ENCODE measurements at regions not wholly inside any gene's neighbourhood (a gene's known extent, or its start where the extent isn't known, plus 50 kb on each side); places are given as distances from the start of the nearest gene placed in this dataset.

DNA sequence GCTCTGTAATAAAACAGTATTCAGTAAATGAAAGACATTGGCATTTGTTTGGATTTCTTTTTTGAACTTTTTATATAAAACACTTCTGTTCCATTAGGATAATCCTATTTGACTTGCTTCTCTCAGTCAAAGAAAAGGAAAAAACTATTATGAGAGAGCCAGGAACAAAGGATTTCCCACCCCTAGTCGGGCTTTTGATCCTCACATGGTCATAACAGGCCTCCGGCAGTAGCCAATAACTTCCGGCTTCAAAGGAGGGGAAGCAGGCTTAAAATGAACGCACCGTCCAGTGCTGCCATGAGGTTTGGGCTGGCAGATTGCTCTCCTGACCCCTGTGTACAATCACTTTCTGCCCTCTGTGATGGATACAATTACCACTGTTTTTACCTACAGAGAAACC, 209.3 kb downstream of the ZNF608 start:
- 84% methylated on average over 5 of the region's 5 CpGs for WGBS (ENCODE audit: low lambda C conversion rate)
- Histone ChIP-seq H3K9me2 (no peaks in the 10 kb centered on the region), H3K4me1 (ENCODE audit: control insufficient read depth in 1 of 2, insufficient read depth in 2 of 2, low read depth in 1 of 2, low read length in 1 of 2) (peaks cover 0 to 4% of the 10 kb centered on the region in 2 experiments; a peak in 1 of 4 replicates), H3K4me3 (ENCODE audit: low read depth in 2 of 2, low read length in 1 of 2) (no peak overlapping the region), H2AFZ (ENCODE audit: low read depth) (no peak overlapping the region), H4K20me1 (ENCODE audit: insufficient read depth) (no peaks in the 10 kb centered on the region), H3K9ac (no peak overlapping the region), H3K27ac (ENCODE audit: low read depth in 2 of 2, low read length in 1 of 2) (no peak overlapping the region), H3K9me3 (no peaks in the 10 kb centered on the region), H3F3A (replicated peaks; ENCODE audit: insufficient read depth) (no peaks in the 10 kb centered on the region), H3K4me2 (no peak overlapping the region), H3K79me2 (ENCODE audit: insufficient read depth) (no peaks in the 10 kb centered on the region), H3K27me3 (ENCODE audit: insufficient read depth) (no peaks in the 10 kb centered on the region), H3K36me3 (replicated peaks in 1 of 2; ENCODE audit: control insufficient read depth in 1 of 2, insufficient read depth in 2 of 2, low read length in 1 of 2) (no peaks in the 10 kb centered on the region)
- no peak for DNase-seq
- ChIA-PET CTCF (no interaction called here), POLR2A (no interaction called here)
- TF ChIP-seq EP300 (IDR thresholded peaks at IDR 0.05; ENCODE audit: borderline replicate concordance in 1 of 2, low read depth in 1 of 2, low read length in 1 of 2) (no peak), RCOR1 (IDR thresholded peaks at IDR 0.05; ENCODE audit: low read length) (no peak), FOXJ3 (CRISPR knock-in tag; IDR thresholded peaks at IDR 0.05) (no peak), RFX5 (IDR thresholded peaks at IDR 0.05; ENCODE audit: low read length) (no peak), FOXM1 (IDR thresholded peaks at IDR 0.05; ENCODE audit: low read depth) (no peak), NFIC (IDR thresholded peaks at IDR 0.05; ENCODE audit: borderline replicate concordance) (no peak)
- TF ChIP-seq, protein P1, sequence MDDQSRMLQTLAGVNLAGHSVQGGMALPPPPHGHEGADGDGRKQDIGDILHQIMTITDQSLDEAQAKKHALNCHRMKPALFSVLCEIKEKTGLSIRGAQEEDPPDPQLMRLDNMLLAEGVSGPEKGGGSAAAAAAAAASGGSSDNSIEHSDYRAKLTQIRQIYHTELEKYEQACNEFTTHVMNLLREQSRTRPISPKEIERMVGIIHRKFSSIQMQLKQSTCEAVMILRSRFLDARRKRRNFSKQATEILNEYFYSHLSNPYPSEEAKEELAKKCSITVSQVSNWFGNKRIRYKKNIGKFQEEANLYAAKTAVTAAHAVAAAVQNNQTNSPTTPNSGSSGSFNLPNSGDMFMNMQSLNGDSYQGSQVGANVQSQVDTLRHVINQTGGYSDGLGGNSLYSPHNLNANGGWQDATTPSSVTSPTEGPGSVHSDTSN (IDR thresholded peaks at IDR 0.05), result no peak

DNA sequence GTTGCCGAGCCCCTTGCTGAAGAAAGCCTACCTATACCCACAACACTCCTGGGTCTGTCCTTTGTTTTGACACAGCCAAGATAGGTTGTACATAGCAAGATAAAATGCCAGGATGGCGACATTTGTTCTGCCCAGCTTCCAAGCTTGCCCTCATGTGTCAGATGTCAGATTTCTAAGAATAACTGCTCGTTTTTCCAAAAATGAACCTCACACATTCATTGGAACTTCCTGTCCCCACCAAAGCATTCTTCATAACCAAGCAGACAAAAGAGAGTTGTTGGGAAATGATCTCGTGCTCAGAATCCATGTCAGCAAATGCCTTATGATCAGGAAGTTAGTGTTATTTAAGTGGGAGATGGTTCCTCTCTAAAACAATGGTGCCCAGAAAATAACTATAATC, 210.1 kb downstream of the ZNF608 start:
- CTCF ChIA-PET, result interaction anchor here (0.9 kb wide), 1 partner anchor 14 kb away, joined by 3 read pairs; no protein-coding TSS in a partner anchor
- POLR2A ChIA-PET, result no interaction called here
- H3K27me3 ChIP-seq (ENCODE audit: insufficient read depth), result no peaks in the 10 kb centered on the region
- no peaks in the 10 kb centered on the region for H3K9me2 ChIP-seq
- WGBS (ENCODE audit: low lambda C conversion rate), result 53% methylated on average over 4 of the region's 4 CpGs
- no peak overlapping the region for H3K4me3 ChIP-seq (ENCODE audit: low read depth in 2 of 2, low read length in 1 of 2)
- no peak overlapping the region for H2AFZ ChIP-seq (ENCODE audit: low read depth)
- H3K79me2 ChIP-seq (ENCODE audit: insufficient read depth), result no peaks in the 10 kb centered on the region
- H3K9me3 ChIP-seq, result no peaks in the 10 kb centered on the region
- no peaks in the 10 kb centered on the region for H3F3A ChIP-seq (replicated peaks; ENCODE audit: insufficient read depth)
- no peaks in the 10 kb centered on the region for H4K20me1 ChIP-seq (ENCODE audit: insufficient read depth)
- H3K9ac ChIP-seq, result no peak overlapping the region
- H3K4me2 ChIP-seq, result no peak overlapping the region
- no peak for TF ChIP-seq FOXM1 (IDR thresholded peaks at IDR 0.05; ENCODE audit: low read depth)
- TF ChIP-seq TEAD4 (IDR thresholded peaks at IDR 0.05; ENCODE audit: borderline replicate concordance, insufficient read depth), result no peak
- TF ChIP-seq YY1 (IDR thresholded peaks at IDR 0.05; ENCODE audit: low read depth), result no peak
- TF ChIP-seq RXRA (IDR thresholded peaks at IDR 0.05; ENCODE audit: borderline replicate concordance, low read depth), result no peak
- TF ChIP-seq MXI1 (IDR thresholded peaks at IDR 0.05; ENCODE audit: low read depth, low read length), result no peak
- no peak for TF ChIP-seq EZH2phosphoT487 (IDR thresholded peaks at IDR 0.05; ENCODE audit: borderline replicate concordance, low read depth)
- no peak for TF ChIP-seq JUND (IDR thresholded peaks at IDR 0.05)
- no peak for TF ChIP-seq NFIC (IDR thresholded peaks at IDR 0.05; ENCODE audit: borderline replicate concordance)
- no peak for TF ChIP-seq SMC3 (IDR thresholded peaks at IDR 0.05; ENCODE audit: low read depth, low read length)
- no peak for TF ChIP-seq FOXJ3 (CRISPR knock-in tag; IDR thresholded peaks at IDR 0.05)
- no peak for TF ChIP-seq FOSL2 (IDR thresholded peaks at IDR 0.05; ENCODE audit: borderline replicate concordance, low read depth)
- no peak for TF ChIP-seq MEF2A (IDR thresholded peaks at IDR 0.05; ENCODE audit: borderline replicate concordance, low read depth)
- TF ChIP-seq TCF12 (IDR thresholded peaks at IDR 0.05), result no peak
- TF ChIP-seq EP300 (IDR thresholded peaks at IDR 0.05; ENCODE audit: borderline replicate concordance in 1 of 2, low read depth in 1 of 2, low read length in 1 of 2), result no peak
- TF ChIP-seq, protein P2, sequence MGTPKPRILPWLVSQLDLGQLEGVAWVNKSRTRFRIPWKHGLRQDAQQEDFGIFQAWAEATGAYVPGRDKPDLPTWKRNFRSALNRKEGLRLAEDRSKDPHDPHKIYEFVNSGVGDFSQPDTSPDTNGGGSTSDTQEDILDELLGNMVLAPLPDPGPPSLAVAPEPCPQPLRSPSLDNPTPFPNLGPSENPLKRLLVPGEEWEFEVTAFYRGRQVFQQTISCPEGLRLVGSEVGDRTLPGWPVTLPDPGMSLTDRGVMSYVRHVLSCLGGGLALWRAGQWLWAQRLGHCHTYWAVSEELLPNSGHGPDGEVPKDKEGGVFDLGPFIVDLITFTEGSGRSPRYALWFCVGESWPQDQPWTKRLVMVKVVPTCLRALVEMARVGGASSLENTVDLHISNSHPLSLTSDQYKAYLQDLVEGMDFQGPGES (IDR thresholded peaks at IDR 0.05; ENCODE audit: low read depth, low read length), result no peak
- TF ChIP-seq, protein P1 (IDR thresholded peaks at IDR 0.05), result no peak
- H3K36me3 ChIP-seq (replicated peaks in 1 of 2; ENCODE audit: control insufficient read depth in 1 of 2, insufficient read depth in 2 of 2, low read length in 1 of 2), result no peaks in the 10 kb centered on the region
- H3K4me1 ChIP-seq (ENCODE audit: control insufficient read depth in 1 of 2, insufficient read depth in 2 of 2, low read depth in 1 of 2, low read length in 1 of 2), result peaks cover 0 to 4% of the 10 kb centered on the region in 2 experiments; a peak in 1 of 4 replicates
- no peak overlapping the region for H3K27ac ChIP-seq (ENCODE audit: low read depth in 2 of 2, low read length in 1 of 2)
- DNase-seq, result no peak

Measured in SK-N-SH (cell line).